Gastrocnemius medialis (tissue), 4 donors: ENCODE measurements at regions not wholly inside any gene's neighbourhood (a gene's known extent, or its start where the extent isn't known, plus 50 kb on each side); places are given as distances from the start of the nearest gene placed in this dataset.
"Not testable (repeated sequence)": the region's sequence is repeated elsewhere in the genome, so short reads cannot be mapped to it uniquely, and the experiment has no call there.

Experiments
- ATAC-seq, 2 donors: fragments of 150-250 bp; one replicate each; pipeline ENCODE4 v1.9.1; 2016
- DNase-seq, 2 donors: peaks; one replicate each; pipeline ENCODE4 v3.0.0-alpha.2; 2019
- H3K27ac ChIP-seq, 4 donors: fragments of 200-600 bp; sonication (generic); 1 replicate in 1 of 4; 2 replicates in 3 of 4; pipeline ENCODE4 v1.5.1; 2016 to 2018; ENCODE audit warnings: mild to moderate bottlenecking in 2 of 4, moderate library complexity in 1 of 4
- H3K27me3 ChIP-seq, 3 donors: fragments of 200-600 bp; sonication (generic) in 2 of 3; 1 replicate in 1 of 3; 2 replicates in 2 of 3; pipeline versions ENCODE4 v1.5.1 to v1.6.0; 2016 to 2019; ENCODE audit warnings: mild to moderate bottlenecking in 1 of 3, moderate library complexity in 1 of 3
- H3K36me3 ChIP-seq, 2 donors: fragments of 200-600 bp; sonication (generic) in 1 of 2; one replicate each; pipeline ENCODE4 v1.5.1; 2017 to 2018
- H3K4me1 ChIP-seq, 2 donors: fragments of 200-600 bp; sonication (generic) in 1 of 2; one replicate each; pipeline ENCODE4 v1.5.1; 2016 to 2017; ENCODE audit warnings: mild to moderate bottlenecking in 2 of 2
- H3K4me3 ChIP-seq, 4 donors: fragments of 200-600 bp; sonication (generic) in 3 of 4; 1 replicate in 1 of 4; 2 replicates in 3 of 4; pipeline ENCODE4 v1.5.1; 2016 to 2019; ENCODE audit warnings: mild to moderate bottlenecking in 2 of 4
- H3K9me3 ChIP-seq, 3 donors: fragments of 200-600 bp; sonication (generic) in 2 of 3; 1 replicate in 1 of 3; 2 replicates in 2 of 3; pipeline ENCODE4 v1.5.1; 2016 to 2019
- POLR2A ChIP-seq, 2 donors: fragments of 450-650 bp; IDR thresholded peaks; one replicate each; pipeline ENCODE4 v1.6.1; 2017; ENCODE audit warnings: antibody characterized with exemption in 2 of 2, mild to moderate bottlenecking in 2 of 2, moderate library complexity in 2 of 2
- in situ Hi-C, 4 donors: fragments of 200-750 bp; cut with MboI; loops; one replicate each; pipeline versions ENCODE4 v1.15.0 to v1.8.0; 2017; ENCODE audit warnings: low sequenced_read_pairs in 4 of 4
- intact Hi-C: fragments of 100-400 bp; cut with DNase I; formaldehyde crosslinking; loops from one replicate; pipeline ENCODE4 v1.15.1; 2023; ENCODE audit warnings: low total_unique reads
- TF ChIP-seq, protein P1 (sequence below), 5 experiments: fragments of 450-650 bp in 3 of 5; fragments of 200-600 bp in 2 of 5; sonication (generic) in 2 of 5; IDR thresholded peaks in 4 of 5; conservative IDR thresholded peaks in 1 of 5; 1 replicate in 4 of 5; 2 replicates in 1 of 5; pipeline ENCODE4 v1.5.1; 2016 to 2019; ENCODE audit warnings: antibody characterized with exemption in 5 of 5, mild to moderate bottlenecking in 3 of 5, moderate library complexity in 3 of 5

DNA sequence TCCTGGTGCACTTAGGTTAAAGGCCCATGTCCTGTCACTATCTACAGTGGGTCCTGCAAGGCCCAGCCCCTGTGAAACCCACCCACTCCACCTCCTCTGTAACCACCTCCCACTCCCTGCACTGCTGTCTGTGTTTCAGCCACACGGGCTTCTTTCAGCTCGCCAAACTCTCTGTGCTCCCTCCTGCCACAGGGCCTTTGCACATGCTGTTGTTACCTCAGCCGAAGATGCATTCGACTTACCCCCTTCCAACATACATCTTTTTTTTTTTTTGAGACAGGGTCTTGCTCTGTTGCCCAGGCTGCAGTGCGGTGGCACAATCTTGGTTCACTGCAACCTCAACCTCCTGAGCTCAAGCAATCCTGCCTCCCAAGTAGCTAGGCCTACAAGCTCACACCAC, 76.5 kb upstream of the RPL38 start:
- Histone ChIP-seq H3K36me3 (no peaks in the 10 kb centered on the region), H3K27me3 (peaks cover 0 to 11% (median 0%) of the 10 kb centered on the region in 3 donors), H3K4me3 (no peak overlapping the region), H3K4me1 (no peaks in the 10 kb centered on the region), H3K9me3 (no peaks in the 10 kb centered on the region), H3K27ac (no peak overlapping the region)
- intact Hi-C loops = no loop called here
- in situ Hi-C loops = no loop called here
- DNase-seq = no peak
- ATAC-seq = no peak
- no peak for TF ChIP-seq POLR2A (IDR thresholded peaks at IDR 0.05)
- TF ChIP-seq, protein P1, sequence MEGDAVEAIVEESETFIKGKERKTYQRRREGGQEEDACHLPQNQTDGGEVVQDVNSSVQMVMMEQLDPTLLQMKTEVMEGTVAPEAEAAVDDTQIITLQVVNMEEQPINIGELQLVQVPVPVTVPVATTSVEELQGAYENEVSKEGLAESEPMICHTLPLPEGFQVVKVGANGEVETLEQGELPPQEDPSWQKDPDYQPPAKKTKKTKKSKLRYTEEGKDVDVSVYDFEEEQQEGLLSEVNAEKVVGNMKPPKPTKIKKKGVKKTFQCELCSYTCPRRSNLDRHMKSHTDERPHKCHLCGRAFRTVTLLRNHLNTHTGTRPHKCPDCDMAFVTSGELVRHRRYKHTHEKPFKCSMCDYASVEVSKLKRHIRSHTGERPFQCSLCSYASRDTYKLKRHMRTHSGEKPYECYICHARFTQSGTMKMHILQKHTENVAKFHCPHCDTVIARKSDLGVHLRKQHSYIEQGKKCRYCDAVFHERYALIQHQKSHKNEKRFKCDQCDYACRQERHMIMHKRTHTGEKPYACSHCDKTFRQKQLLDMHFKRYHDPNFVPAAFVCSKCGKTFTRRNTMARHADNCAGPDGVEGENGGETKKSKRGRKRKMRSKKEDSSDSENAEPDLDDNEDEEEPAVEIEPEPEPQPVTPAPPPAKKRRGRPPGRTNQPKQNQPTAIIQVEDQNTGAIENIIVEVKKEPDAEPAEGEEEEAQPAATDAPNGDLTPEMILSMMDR (IDR thresholded peaks at IDR 0.05 in 4 of 5, conservative IDR thresholded peaks at IDR 0.05 in 1 of 5) = no peak

DNA sequence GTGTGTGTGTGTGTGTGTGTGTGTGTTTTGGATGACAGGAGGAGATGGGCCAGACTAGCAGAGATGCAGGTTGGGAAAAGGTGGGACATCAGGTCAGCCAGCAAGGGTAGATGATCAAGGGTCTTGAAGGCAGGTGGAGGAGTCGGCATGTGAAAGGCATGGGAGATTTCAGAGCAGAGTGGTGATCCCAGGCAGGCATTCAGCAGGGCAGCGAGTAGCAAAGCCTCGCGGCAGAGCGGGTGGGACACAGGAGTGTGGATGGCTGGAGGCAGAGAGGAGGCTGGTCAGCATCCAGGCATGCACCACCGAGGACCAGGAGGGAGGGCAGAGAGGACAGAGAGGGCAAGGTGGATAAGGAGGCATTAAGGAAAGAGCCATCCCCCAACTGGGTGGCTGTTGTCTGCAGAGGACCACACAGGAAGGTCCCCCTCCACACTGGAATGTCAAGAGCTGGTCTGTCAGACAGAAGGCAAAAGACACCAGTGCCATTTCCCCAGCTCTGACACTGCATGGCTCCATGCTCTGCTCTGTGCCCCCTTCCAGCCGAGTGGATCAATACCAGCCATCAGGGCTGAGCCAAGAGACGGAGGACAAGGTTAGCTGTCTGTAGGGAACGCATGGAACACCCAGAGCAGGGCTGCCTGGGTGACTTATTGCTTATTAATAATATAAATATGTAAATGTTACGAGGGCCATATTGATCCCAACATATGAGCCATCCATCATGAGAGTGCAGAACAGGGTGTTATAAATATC, 74.8 kb upstream of the RPL38 start:
- ATAC-seq (no peak), DNase-seq (no peak)
- in situ Hi-C loops (no loop called here), intact Hi-C loops (no loop called here)
- no peak overlapping the region for H3K27ac ChIP-seq
- no peaks in the 10 kb centered on the region for H3K4me1 ChIP-seq
- peaks cover 0 to 19% (median 0%) of the 10 kb centered on the region in 3 donors for H3K27me3 ChIP-seq
- no peak overlapping the region for H3K4me3 ChIP-seq
- TF ChIP-seq, protein P1 (IDR thresholded peaks at IDR 0.05 in 4 of 5, conservative IDR thresholded peaks at IDR 0.05 in 1 of 5) = no peak
- TF ChIP-seq POLR2A (IDR thresholded peaks at IDR 0.05) = no peak
- no peaks in the 10 kb centered on the region for H3K36me3 ChIP-seq
- no peaks in the 10 kb centered on the region for H3K9me3 ChIP-seq

DNA sequence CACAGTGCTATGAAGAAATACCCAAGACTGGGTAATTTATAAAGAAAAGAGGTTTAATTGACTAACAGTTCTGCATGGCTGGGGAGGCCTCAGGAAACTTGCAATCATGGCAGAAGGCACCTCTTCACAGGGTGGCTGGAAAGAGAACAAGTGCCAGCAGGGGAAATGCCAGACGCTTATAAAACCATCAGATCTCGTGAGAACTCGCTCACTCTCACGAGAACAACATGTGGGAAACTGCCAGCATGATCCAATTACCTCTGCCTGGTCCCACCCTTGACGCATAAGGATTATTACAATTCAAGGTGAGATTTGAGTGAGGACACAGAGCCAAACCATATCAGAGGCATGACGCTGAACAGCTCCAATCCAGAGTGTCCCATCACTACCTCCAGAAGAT, 73.7 kb upstream of the RPL38 start:
- H3K9me3 ChIP-seq, H3K36me3 ChIP-seq, H3K4me1 ChIP-seq, H3K27ac ChIP-seq, in situ Hi-C loops, intact Hi-C loops, DNase-seq, H3K4me3 ChIP-seq, ATAC-seq: not testable (repeated sequence)
- peaks cover 0 to 19% (median 0%) of the 10 kb centered on the region in 3 donors for H3K27me3 ChIP-seq

DNA sequence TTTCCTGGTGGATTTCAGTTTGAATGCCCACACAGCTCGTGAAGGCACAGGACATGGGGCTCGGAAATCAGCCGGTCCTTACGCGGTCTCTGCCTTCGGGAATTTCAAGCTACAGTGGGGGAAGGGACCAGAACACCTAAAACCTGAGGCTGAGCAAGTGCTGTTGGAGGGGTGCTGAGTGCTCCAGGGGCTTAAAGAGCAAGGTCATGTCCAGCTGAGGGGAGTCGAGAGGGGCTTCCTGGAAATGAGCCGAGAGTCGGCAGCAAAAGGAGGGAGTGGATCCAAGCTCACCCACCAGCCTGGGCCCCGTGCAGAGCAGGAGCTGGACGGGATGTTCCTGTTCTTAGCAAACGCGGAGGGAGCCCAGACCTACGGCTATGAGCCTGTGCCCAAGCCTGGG, 73.2 kb upstream of the RPL38 start:
- DNase-seq (no peak), ATAC-seq (no peak)
- intact Hi-C loops = no loop called here
- Histone ChIP-seq H3K4me1 (no peaks in the 10 kb centered on the region), H3K27ac (no peak overlapping the region), H3K27me3 (peaks cover 0 to 19% (median 0%) of the 10 kb centered on the region in 3 donors), H3K4me3 (no peak overlapping the region), H3K9me3 (no peaks in the 10 kb centered on the region), H3K36me3 (no peaks in the 10 kb centered on the region)
- in situ Hi-C loops = no loop called here
- TF ChIP-seq, protein P1 (IDR thresholded peaks at IDR 0.05 in 4 of 5, conservative IDR thresholded peaks at IDR 0.05 in 1 of 5) = no peak
- no peak for TF ChIP-seq POLR2A (IDR thresholded peaks at IDR 0.05)

DNA sequence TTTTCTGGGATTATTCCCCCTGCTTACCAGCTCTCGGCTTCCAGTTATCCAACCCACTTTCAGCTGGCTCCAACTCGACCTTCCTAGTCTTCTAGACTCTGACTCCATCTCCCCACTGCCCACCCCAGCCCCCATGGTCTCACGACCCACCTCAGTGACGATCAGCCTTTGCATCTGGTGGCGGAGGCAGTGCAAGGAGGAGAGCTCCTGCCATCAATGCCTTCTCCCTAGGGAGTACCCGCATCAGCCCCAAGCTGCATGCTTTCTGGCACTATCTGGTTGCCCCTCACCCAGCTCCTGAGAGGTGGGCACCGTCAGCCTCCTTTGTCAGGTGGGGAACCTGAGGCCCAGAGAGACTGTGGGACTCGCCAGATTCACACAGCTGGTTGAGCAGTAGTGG, 72.6 kb upstream of the RPL38 start:
- intact Hi-C loops = no loop called here
- in situ Hi-C loops = no loop called here
- H3K27me3 ChIP-seq = peaks cover 0 to 21% (median 0%) of the 10 kb centered on the region in 3 donors
- ATAC-seq (no peak), DNase-seq (no peak)
- no peaks in the 10 kb centered on the region for H3K9me3 ChIP-seq
- no peak overlapping the region for H3K27ac ChIP-seq
- no peaks in the 10 kb centered on the region for H3K4me1 ChIP-seq
- H3K36me3 ChIP-seq = no peaks in the 10 kb centered on the region
- no peak overlapping the region for H3K4me3 ChIP-seq
- TF ChIP-seq, protein P1 (IDR thresholded peaks at IDR 0.05 in 4 of 5, conservative IDR thresholded peaks at IDR 0.05 in 1 of 5) = no peak
- TF ChIP-seq POLR2A (IDR thresholded peaks at IDR 0.05) = no peak
